Endothelial cell of umbilical vein (primary cell): ENCODE measurements at regions not wholly inside any gene's neighbourhood (a gene's known extent, or its start where the extent isn't known, plus 50 kb on each side); places are given as distances from the start of the nearest gene placed in this dataset.

Experiments used
- EZH2 ChIP-seq: IDR thresholded peaks from 2 replicates; pipeline ENCODE4 v1.6.1; 2012; ENCODE audit warnings: borderline replicate concordance, low read depth, mild to moderate bottlenecking, moderate library complexity, low read length, inconsistent platforms; ENCODE audit not compliant: severe bottlenecking
- POLR2A ChIP-seq: IDR thresholded peaks from 2 replicates; pipeline ENCODE4 v1.6.1; 2012; ENCODE audit warnings: low read depth, mild to moderate bottlenecking, control low read depth, low read length
- POLR2AphosphoS5 ChIP-seq: IDR thresholded peaks from 2 replicates; pipeline ENCODE4 v1.6.1; 2012; ENCODE audit warnings: low read depth, mild to moderate bottlenecking, control low read depth, low read length, moderate library complexity; ENCODE audit not compliant: insufficient read depth
- TF ChIP-seq, protein P1 (sequence below), 2 donors: IDR thresholded peaks; 1 replicate in 1 of 2; 2 replicates in 1 of 2; pipeline ENCODE4 v1.5.1; 2011; ENCODE audit warnings: low read length in 2 of 2, mild to moderate bottlenecking in 2 of 2, moderate library complexity in 2 of 2, control low read depth in 1 of 2, inconsistent platforms in 1 of 2, low read depth in 1 of 2; ENCODE audit not compliant: insufficient read depth in 1 of 2; ENCODE audit errors: extremely low read depth in 1 of 2

DNA sequence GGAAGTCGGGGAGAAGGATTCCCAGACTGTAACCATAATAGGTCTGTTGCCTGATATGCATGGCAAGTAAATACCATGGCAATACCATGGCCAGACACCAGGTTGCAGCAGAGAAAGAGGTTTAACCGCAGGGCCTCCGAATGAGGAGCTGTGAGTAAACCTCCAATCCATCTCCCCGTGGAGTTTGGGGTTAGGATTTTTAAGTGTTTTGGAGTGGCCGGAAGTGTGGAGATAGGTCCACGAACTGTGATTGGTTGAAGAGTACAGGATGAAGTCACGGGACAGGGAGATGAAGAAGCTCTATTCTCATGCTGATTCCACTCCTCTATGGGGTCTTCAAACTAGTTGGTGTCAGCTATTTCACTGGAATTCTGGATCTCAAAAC lies 127.9 kb downstream of the ST8SIA2 start:
- TF ChIP-seq POLR2A = no peak
- TF ChIP-seq, protein P1, sequence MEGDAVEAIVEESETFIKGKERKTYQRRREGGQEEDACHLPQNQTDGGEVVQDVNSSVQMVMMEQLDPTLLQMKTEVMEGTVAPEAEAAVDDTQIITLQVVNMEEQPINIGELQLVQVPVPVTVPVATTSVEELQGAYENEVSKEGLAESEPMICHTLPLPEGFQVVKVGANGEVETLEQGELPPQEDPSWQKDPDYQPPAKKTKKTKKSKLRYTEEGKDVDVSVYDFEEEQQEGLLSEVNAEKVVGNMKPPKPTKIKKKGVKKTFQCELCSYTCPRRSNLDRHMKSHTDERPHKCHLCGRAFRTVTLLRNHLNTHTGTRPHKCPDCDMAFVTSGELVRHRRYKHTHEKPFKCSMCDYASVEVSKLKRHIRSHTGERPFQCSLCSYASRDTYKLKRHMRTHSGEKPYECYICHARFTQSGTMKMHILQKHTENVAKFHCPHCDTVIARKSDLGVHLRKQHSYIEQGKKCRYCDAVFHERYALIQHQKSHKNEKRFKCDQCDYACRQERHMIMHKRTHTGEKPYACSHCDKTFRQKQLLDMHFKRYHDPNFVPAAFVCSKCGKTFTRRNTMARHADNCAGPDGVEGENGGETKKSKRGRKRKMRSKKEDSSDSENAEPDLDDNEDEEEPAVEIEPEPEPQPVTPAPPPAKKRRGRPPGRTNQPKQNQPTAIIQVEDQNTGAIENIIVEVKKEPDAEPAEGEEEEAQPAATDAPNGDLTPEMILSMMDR (IDR thresholded peaks at IDR 0.05; ENCODE audit: extremely low read depth in 1 of 2, insufficient read depth in 1 of 2, low read depth in 1 of 2, low read length in 2 of 2) = peak; percentile 72
- no peak for TF ChIP-seq POLR2AphosphoS5
- TF ChIP-seq EZH2 = no peak
